ELR (cell line): ENCODE measurements at regions not wholly inside any gene's neighbourhood (a gene's known extent, or its start where the extent isn't known, plus 50 kb on each side); places are given as distances from the start of the nearest gene placed in this dataset.

Source experiments
- DNase-seq: peaks from one replicate; pipeline ENCODE4 v3.0.0-alpha.2; 2015; ENCODE audit warnings: low read depth

DNA sequence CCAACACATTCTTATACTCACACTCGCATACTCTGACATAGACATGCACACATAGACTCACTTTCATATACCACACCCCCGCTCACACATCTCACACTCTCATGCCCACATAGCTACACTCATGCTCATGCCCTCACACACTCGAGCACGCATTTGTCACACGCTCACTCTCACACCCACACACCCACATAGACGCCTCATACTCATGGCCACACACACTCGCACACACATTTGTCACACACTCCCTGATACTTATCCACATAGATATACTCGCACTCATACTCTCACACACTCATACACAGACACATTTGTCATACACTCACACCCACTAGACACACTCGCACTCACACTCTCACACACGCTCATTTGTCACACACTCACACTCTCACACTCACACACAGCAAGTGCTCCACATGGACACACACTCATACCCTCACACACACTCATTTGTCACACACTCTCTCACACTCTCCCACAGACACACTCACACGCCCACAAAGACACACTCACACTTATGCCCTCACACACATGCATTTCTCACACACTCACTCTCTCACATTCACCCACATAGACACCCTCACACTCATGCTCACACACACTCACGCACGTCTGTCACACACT lies 50.9 kb downstream of the TNP1 start:
- no peak for DNase-seq

DNA sequence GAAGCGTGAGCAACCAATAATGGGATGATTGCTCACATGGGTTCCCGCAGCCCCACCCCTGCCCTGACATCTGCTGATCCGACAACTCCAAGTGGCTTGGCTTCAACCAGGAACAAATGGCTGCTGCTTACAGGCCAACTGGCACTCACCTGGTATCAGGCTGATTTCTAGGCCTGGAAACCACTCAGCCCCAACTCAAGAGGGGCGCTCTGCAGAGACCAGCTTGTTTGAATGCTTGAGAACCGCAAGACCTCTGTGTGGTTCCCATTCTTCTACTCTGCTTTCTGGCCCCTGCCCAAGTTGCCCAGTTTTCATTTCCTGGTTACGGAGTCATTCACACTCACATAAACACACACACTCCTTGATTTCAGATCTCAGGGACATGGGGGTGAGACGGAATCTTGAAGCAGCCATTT lies 52.0 kb downstream of the TNP1 start:
- DNase-seq, result no peak

DNA sequence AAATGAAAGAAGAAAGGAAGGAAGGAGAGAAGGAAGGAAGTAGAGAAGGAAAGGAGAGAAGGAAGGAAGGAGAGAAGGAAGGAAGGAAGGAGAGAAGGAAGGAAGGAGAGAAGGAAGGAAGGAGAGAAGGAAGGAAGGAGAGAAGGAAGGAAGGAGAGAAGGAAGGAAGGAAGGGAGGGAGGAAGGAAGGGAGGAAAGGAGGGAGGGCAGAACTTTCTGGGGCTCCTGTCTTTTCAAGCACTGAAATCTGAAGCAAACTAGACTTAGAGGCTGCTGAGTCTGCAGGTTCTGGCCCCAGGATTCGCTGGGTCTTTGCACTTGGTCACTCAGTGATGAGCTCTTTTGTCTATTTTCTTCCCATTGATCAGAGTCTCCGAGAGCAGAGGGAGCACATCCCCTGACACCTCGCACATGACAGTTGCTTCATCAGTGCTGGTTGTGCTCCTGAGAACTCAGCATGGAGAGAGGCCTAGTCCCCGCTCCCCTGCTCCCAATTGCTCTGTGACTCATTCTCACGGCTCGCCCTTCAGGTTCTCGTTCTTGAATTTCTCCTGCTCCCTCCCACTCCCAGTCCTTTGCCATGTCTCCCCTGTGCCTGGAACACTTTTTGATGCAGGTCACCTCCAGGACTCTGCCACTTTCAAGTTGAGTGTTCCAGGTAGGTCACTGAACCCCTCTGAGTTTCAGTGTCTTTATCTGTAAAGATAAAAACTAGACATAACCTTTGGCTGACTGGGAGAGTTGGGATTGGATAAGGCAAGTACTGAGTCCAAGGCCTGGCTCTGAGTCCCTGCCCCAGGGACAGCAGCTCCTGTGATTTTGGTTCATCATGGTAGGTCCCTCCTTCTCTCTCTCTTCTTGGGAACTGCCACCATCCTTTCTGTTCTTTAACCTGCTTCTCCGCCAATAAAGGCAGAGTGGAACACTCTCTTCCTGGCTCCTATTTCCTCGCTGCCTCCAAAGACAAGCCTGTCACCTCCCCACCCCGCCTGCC lies 55.2 kb downstream of the TNP1 start:
- no peak for DNase-seq

- DNase-seq, result no peak
Observed at GRCh38 chr2:216803791-216804190, 56.1 kb downstream of the TNP1 start.

- DNase-seq, result no peak
Observed at GRCh38 chr2:216802516-216803215, 57.2 kb downstream of the TNP1 start.

DNA sequence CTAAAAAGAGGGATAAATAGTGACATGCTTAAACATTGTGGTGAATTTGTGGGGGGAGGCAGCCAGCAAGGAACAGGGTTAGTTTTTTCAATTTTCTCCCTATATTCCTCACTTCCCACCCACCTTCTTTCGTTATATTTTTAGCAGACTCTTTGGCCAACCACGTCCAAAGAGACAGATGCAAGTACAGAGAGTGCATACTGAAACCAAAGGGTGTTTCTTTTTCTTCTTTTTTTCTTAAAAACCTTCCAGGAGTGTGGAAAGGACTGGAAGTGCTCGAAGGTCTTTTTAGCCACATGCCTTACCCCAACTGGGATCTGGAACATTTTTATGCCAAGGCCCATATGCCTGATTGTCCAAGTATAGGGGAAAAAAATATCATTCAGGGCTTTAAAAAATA lies 59.0 kb downstream of the TNP1 start:
- DNase-seq, result no peak

DNA sequence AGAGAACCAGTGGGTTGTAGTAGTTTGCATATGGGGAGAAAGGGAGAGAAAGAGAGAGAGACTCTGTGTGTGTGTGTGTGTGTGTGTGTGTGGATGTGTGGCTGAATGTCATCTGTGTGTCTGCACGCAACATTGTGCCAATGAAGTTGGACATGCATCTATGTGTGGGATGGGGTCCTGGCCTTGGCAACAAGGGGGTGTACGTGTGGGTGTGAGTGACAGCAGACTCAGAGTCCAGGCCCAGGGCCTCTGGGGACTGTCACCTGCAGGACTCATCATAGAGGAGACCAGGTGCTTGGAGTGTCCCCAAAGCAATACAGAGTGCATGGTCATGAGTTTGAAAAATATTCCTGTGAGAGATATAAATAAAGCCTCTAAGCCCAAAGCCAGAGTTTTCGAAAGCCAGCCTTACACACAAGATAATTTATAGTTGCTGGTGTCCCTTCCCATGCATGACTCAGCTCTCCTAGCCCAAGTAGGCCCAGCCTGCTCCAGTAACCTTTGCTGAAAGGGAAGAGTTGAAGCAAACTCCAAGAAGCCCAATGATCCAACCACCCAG lies 59.9 kb downstream of the TNP1 start:
- no peak for DNase-seq

- DNase-seq, result no peak
Observed at GRCh38 chr2:216796115-216796840, 63.6 kb downstream of the TNP1 start.

DNA sequence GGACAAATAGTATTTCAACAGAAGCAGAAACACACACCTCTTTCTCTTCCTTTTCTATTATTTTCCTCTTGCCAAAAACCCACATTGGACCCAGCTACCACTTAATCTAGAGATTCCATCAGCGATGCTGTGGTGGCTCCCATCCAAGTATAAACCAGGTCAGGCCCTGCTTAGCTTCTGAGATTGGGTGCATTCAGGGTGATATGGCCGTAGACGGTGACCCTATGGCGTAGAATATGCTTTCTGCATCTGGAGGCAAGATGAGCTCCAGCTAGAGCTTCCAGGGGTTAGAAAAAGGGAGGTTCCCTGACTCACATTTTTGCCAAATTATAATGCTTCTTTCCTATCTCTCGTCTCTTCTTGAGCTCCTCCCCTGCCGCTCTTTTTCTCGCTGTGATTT lies 66.5 kb downstream of the TNP1 start:
- no peak for DNase-seq

DNA sequence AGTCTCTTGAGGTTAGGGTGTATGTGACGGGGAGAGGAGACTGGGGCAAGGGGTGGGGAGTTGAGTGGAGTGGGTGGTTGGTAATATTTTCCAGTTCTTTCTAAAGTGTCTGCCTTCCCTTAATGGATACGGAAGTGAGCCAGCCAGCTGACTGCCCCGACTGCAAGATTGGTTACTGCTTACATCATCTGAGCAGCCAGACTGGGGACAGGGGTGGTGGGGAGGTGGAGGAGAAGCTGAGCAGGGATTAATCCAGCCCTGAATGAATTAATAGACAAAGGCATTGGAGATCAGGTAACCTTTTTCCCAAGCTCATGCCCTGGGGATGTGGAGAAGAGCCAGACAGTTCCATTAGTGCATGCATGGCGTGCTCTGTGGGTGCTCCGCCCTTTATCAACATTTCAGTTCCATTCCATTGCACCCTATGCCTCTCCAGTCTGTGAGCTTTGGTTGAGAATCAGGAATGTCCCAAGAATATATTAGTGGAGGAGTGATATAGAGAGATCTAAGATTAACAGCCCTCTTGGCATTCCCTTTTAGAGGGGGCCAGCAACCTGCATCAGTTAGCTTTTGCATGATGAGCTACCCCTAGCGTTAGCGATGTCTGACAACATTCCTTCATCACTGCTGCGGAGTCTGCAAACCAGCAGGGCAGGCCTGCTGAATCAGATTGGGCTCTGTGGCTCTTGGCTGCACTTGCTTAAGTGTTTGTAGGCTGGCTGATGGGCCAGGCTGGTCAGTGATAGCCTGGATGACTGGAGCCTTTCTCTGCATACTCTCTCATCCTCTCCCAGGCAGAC lies 67.4 kb downstream of the TNP1 start:
- DNase-seq, result no peak

GRCh38 chr2:216791303-216791702 lies 68.6 kb downstream of the TNP1 start:
- no peak for DNase-seq

- DNase-seq, result no peak
Observed at GRCh38 chr2:216789081-216789480, 70.8 kb downstream of the TNP1 start.

GRCh38 chr2:216787851-216788540 lies 71.9 kb downstream of the TNP1 start:
- no peak for DNase-seq

DNA sequence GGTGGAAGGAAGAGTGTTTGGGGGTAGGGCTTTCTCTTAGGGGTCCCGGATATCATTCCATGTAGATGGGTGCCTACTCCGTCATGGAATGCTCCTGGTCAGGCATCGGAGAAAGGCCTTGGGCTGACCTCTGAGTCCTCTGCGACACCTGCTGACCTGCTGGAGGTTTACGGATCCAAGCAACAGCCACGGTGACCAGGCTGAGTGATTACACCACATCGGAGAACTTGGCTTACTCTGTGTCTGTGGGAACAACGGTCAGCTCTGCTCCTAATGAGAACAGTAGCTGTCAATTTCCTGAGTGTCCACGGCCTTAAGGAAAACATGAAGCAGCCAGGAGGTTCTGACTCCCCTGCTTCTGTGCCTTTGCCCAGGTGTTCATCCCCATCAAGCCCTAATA lies 73.2 kb downstream of the TNP1 start:
- DNase-seq, result no peak

GRCh38 chr2:216784456-216784855 lies 75.4 kb downstream of the TNP1 start:
- no peak for DNase-seq

DNA sequence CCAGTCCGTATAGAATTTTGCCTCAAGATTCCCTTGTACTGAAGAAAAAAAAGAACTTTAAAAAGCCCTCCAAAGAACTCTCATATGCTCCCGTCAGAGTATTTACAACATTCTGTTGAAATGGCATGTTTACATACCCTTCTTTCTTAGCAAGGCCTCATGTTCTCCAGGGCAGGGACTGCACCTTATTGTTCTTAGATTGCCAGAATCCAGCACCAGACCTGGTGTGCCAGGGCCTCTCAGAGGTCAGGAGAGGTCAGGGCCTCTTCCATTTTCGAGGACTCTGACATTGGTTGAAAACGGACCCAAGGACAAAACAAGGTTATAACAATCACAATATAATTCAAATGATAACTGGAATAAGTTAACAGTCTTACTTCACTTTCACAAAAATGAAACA lies 78.2 kb downstream of the TNP1 start:
- no peak for DNase-seq

GRCh38 chr2:216780843-216781242 lies 79.0 kb downstream of the TNP1 start:
- DNase-seq, result no peak

- DNase-seq, result peak; percentile 88
Observed at GRCh38 chr2:216777637-216778273, 82.1 kb downstream of the TNP1 start.

DNA sequence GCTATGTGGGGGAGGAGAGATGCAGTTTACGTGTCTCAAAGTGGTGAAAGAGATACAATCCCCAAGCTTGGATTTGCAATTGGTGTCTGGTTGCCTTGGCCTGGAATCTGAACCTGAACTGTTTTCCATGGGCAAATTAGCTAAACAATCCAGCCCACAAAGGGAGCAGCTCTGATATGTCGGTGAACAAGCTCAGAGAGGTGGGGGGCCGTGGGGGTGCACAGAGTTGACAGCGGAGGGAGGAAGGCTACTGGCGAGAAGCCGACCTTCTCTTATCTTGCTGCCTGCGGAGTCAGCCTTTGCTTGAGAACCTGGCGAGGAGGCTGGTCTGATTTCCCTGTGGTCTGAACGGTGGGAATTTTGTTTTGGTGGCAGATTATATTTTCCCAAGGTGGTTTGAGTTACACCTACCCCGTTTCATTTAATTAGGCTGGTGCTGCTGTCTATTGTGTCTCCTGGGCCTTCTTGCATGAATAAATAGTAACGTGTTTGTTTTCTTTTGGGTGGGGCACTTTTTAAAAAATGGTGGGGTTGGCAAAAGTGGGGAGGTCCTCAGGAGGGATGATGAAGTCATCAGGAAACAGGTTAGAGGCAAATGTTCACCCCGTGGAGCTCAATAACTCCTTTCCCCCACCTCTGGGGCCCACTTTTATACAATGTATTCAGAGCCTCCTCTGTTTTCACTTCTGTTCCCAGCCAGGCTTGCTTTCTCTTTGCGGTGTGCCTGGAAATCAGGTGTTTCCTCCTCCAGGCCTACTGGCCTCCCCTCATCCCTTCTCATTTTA lies 80.9 kb upstream of the IGFBP5 start:
- no peak for DNase-seq
